ENCODE measurements at regions not wholly inside any gene's neighbourhood (a gene's known extent, or its start where the extent isn't known, plus 50 kb on each side); places are given as distances from the start of the nearest gene placed in this dataset.

- no peak for DNase-seq (ENCODE audit: low read depth)
These were observed 364.0 kb upstream of the FAT3 start for GRCh38 chr11:91860661-91861060.

- no peak for DNase-seq (ENCODE audit: low read depth)
These were observed 365.0 kb upstream of the FAT3 start for GRCh38 chr11:91859666-91860065.

GRCh38 chr11:91857179-91857578, 367.4 kb upstream of the FAT3 start:
- DNase-seq (ENCODE audit: low read depth), result no peak

GRCh38 chr11:91854780-91855179, 369.8 kb upstream of the FAT3 start:
- DNase-seq (ENCODE audit: low read depth), result no peak

- DNase-seq (ENCODE audit: low read depth), result no peak
These were observed 370.4 kb upstream of the FAT3 start for GRCh38 chr11:91854171-91854570.

GRCh38 chr11:91851908-91852307, 372.7 kb upstream of the FAT3 start:
- no peak for DNase-seq (ENCODE audit: low read depth)

- no peak for DNase-seq (ENCODE audit: low read depth)
These were observed 373.9 kb upstream of the FAT3 start for GRCh38 chr11:91850533-91851275.

- no peak for DNase-seq (ENCODE audit: low read depth)
These were observed 374.6 kb upstream of the FAT3 start for GRCh38 chr11:91850021-91850420.

GRCh38 chr11:91846649-91847048, 378.0 kb upstream of the FAT3 start:
- no peak for DNase-seq (ENCODE audit: low read depth)

GRCh38 chr11:91846002-91846401, 378.6 kb upstream of the FAT3 start:
- no peak for DNase-seq (ENCODE audit: low read depth)

GRCh38 chr11:91840640-91841240, 383.9 kb upstream of the FAT3 start:
- no peak for DNase-seq (ENCODE audit: low read depth)

GRCh38 chr11:91837411-91838330, 386.9 kb upstream of the FAT3 start:
- DNase-seq (ENCODE audit: low read depth), result no peak

- DNase-seq (ENCODE audit: low read depth), result no peak
These were observed 389.5 kb upstream of the FAT3 start for GRCh38 chr11:91835051-91835560.

GRCh38 chr11:91828901-91829300, 395.7 kb upstream of the FAT3 start:
- no peak for DNase-seq (ENCODE audit: low read depth)

- DNase-seq (ENCODE audit: low read depth), result no peak
These were observed 398.8 kb upstream of the FAT3 start for GRCh38 chr11:91825777-91826176.

GRCh38 chr11:91823252-91823830, 401.3 kb upstream of the FAT3 start:
- DNase-seq (ENCODE audit: low read depth), result no peak

GRCh38 chr11:91822805-91823204, 401.8 kb upstream of the FAT3 start:
- no peak for DNase-seq (ENCODE audit: low read depth)

- no peak for DNase-seq (ENCODE audit: low read depth)
These were observed 403.9 kb upstream of the FAT3 start for GRCh38 chr11:91820709-91821108.

- DNase-seq (ENCODE audit: low read depth), result no peak
These were observed 404.8 kb upstream of the FAT3 start for GRCh38 chr11:91819777-91820176.

GRCh38 chr11:91819195-91819594, 405.4 kb upstream of the FAT3 start:
- DNase-seq (ENCODE audit: low read depth), result no peak

GRCh38 chr11:91817996-91818395, 406.6 kb upstream of the FAT3 start:
- DNase-seq (ENCODE audit: low read depth), result no peak

- no peak for DNase-seq (ENCODE audit: low read depth)
These were observed 411.4 kb upstream of the FAT3 start for GRCh38 chr11:91813263-91813662.

Measured in activated T-cell treated with anti-CD3 and anti-CD28 coated beads for 48 hours (primary cell).